HG03103 (cell line): ENCODE measurements at regions not wholly inside any gene's neighbourhood (a gene's known extent, or its start where the extent isn't known, plus 50 kb on each side); places are given as distances from the start of the nearest gene placed in this dataset.
A peak's percentile ranks its signal among the peaks of the same experiment; 100 is the strongest.
"Not testable (repeated sequence)": the region's sequence is repeated elsewhere in the genome, so short reads cannot be mapped to it uniquely, and the experiment has no call there.

Source experiments
- ATAC-seq: cut with Tn5 transposase; IDR thresholded peaks from one replicate; pipeline ENCODE4 v1.9.1; 2021; ENCODE audit warnings: low read depth; ENCODE audit not compliant: unreplicated experiment

DNA sequence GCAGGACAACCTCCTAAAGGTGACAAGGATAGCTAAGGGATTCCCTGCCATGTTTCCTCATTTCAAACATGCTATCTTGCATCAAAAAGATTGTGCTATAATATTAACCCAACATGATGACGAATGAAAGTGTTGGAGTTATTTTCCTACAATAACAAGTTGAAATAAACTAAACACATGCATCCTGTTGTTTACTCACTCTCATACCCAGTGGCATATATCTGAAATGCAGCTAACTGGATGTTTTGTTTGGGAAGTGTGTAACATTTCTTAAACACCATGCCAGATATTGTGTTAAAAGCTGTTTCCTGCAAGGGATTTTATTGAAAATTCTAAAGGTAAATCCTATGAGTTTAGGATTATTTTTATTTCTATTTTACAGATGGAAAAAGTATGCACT is 139.6 kb downstream of the TFPI2 start:
- ATAC-seq: no peak

DNA sequence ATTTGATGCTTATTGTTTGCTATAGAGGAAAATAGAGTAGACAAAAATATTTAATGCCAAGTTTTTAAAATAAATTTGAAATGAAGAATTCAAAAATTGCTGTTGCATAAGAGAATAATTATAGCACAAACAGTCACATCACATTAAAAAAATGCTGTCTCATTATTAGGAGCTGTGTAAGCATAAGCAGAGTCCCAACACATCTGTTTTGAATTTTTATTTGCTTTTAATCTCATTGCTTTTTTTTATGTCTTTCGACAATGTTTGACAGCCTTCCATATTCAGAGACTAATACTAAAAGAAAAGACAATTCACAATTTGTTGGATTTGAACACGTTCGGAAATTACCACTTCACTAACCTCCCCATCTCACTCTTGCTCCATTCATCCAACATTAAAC is 143.5 kb downstream of the TFPI2 start:
- no peak for ATAC-seq

GRCh38 chr7:93739424-93739823 is 151.1 kb downstream of the TFPI2 start:
- no peak for ATAC-seq

- ATAC-seq: no peak
These were observed 152.6 kb downstream of the TFPI2 start for GRCh38 chr7:93737953-93738352.

DNA sequence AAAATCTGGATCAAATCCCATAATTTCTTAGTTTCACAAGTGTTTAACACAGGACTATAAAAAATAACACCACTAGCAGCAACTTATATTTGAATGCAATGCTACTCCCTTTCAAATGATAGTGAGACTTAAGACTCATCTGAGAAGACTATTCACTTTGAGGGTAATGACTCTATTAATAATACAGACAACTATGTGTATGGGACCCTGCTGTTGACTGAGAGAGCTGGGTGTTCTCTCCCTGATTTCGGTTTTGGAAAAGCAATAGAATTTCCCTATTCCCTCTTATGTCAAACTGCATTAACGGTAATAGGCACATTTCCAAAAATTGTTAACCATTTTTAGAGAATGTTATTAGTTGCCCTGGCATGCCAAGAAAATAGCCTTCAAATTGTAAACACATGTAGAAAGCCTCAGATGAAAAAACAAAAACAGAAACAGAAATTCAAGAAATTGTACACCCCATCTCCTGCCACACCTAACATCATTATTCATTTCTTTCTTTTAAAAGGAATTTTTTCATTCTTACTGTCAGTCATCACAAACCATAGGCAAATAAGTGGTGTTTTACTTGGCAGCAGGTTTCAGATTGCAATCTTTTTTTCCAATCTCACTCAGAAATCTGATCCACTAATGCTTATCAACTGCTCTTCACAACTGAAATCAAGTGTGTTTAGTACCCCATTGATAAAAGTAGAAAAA is 153.7 kb downstream of the TFPI2 start:
- ATAC-seq: no peak

- ATAC-seq: no peak
These were observed 153.8 kb upstream of the CALCR start for GRCh38 chr7:93728292-93728691.

DNA sequence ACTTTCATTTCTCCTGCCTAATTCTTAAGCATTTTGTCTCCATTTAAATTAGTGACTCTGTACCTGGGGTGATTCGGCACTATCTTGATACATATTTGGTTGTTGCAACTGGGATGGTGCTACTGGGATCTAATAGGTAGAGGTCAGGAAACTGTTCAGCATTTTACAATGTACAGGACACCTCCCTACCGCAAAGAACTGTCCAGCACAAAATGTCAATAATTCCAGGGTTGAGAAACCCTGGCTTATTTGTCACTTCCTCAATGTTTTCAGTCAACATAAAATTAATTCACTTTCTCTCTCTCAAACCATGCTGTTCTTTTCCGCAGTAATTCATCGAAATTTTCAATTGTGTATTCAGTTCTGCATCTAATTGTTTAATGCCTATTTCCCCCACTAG is 151.4 kb upstream of the CALCR start:
- no peak for ATAC-seq

GRCh38 chr7:93723424-93724124 is 149.1 kb upstream of the CALCR start:
- no peak for ATAC-seq

GRCh38 chr7:93720106-93720505 is 145.6 kb upstream of the CALCR start:
- ATAC-seq: no peak

DNA sequence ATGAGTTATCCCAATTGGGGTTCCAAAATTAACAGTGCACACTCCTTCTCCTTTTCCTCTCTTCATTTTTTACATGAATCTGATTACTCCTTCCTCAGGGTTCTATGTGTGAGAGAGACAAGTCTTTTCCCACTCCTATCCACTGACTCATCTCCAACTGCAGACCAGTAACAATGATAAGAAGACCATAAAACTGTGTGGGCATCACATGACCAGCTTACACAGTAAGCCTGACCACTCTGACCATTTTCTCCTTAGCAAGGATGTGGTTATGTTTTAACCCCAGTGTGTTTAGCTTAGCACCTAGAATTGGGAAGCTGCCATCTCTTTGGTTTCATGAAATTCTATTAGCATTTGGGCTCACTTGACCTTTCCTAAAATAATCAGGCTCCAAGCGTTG is 145.0 kb upstream of the CALCR start:
- no peak for ATAC-seq

- ATAC-seq: no peak
These were observed 142.8 kb upstream of the CALCR start for GRCh38 chr7:93717217-93717900.

GRCh38 chr7:93715234-93715633 is 140.7 kb upstream of the CALCR start:
- ATAC-seq: peak; percentile 50

DNA sequence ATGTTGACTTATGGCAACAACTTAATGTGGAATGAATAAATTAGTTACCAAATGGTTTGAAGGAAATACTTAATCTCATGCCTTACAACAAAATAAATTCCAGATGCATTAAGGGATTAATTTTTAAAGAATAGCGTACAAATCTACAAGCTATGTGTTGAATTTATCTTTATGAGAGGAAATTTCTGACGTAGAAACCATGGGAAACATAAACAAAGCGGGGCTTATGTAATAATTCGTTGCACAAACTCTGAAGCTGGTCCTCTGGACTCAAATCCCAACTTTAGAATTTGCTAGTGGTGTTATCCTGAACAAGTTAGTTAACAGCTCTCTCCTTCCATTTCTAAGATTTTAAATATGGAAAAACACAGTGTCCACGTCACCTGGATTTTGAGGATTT is 137.4 kb upstream of the CALCR start:
- ATAC-seq: no peak

GRCh38 chr7:93708255-93708654 is 133.7 kb upstream of the CALCR start:
- ATAC-seq: not testable (repeated sequence)

- no peak for ATAC-seq
These were observed 132.7 kb upstream of the CALCR start for GRCh38 chr7:93707249-93707648.

DNA sequence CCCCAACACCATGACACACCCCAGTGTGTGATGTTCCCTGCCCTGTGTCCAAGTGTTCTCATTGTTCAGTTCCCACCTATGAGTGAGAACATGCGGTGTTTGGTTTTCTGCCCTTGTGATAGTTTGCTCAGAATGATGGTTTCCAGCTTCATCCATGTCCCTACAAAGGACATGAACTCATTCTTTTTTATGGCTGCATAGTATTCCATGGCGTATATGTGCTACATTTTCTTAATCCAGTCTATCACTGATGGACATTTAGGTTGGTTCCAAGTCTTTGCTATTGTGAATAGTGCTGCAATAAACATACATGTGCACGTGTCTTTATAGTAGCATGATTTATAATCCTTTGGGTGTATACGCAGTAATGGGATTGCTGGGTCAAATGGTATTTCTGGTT is 131.6 kb upstream of the CALCR start:
- not testable (repeated sequence) for ATAC-seq

- no peak for ATAC-seq
These were observed 129.7 kb upstream of the CALCR start for GRCh38 chr7:93704217-93704616.

DNA sequence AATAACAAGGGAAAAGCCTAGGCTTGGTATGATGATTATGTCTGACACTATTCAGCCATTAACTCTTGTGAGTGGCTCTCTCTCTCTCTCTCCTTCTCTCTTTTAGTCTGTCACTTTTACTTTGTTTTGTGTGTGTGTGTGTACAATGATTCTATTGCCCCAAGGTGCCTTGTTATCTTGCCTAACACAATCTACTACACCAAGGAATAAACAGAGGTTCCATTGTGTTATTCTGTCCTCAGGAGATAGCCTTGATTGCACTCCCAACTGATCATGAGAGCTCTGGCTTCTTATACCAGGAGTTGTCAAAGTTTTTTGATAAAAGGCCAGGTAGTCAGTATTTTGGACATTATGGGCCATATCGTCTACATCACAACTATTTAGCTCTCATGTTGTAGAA is 123.4 kb upstream of the CALCR start:
- no peak for ATAC-seq

DNA sequence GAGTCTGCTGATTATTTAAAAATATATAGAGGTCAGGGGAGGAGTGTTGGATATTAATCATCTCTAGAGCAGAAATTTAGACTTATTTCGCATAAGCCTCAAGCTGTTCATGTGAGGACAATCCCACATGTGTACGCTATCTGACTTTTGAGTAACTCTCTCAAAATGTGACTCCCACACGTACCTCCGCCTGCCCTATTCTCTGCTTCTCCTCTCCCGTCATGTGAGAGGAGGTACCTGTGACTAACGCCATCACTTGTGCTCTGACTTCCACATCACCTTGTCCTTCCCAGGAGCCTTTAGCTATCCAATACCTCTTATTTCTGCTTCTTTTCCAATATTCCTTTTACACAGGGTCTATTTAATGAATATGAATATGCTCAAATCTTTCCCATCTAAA is 119.3 kb upstream of the CALCR start:
- ATAC-seq: no peak

DNA sequence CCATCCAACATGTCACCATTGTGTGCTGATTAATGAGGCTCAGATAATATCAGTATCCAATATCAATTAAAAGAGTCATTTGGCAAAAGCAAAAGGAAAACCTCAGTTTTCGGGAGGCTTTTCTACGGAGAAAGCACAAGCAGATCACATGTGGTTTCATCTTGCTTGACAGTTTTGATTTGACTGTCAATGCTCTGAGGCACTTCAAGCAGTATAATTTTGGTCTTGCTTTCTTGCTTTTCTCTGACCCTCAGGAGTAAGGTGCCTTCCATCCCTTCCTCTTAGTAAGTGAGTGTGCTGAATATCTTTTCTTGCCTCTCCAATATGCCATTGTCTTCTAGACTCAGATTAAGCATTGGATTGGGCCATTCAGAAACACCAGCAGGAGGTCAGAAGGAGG is 115.5 kb upstream of the CALCR start:
- no peak for ATAC-seq

DNA sequence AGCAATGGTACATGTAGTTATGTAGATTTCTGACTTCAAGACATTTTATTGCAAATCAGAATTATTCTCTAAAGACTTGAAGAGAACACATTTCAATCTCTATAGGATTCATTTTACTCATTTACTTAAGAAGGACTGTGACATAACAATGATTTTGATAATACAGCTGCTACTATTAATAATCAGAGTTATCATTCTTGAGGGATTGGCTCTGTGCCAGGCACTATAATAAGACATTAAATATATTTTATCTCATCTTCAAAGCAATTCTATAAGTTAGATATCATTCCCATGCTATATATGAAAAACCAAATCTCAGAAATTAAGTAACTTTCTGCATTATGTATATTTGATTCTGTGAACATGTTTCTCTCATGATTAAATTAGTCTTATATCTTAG is 103.7 kb upstream of the CALCR start:
- no peak for ATAC-seq
